HL-60 (cell line): ENCODE measurements at regions not wholly inside any gene's neighbourhood (a gene's known extent, or its start where the extent isn't known, plus 50 kb on each side); places are given as distances from the start of the nearest gene placed in this dataset.

Source experiments
- POLR2AphosphoS5 ChIP-seq: IDR thresholded peaks from 2 replicates; pipeline ENCODE4 v1.6.1; 2012; ENCODE audit warnings: low read depth
- REST ChIP-seq: IDR thresholded peaks from 2 replicates; pipeline ENCODE4 v1.6.1; 2012; ENCODE audit warnings: low read depth; ENCODE audit not compliant: insufficient replicate concordance
- TF ChIP-seq, protein P1 (sequence below): IDR thresholded peaks from one replicate; pipeline ENCODE4 v1.5.1; 2011; ENCODE audit warnings: low read length, control low read depth, inconsistent platforms; ENCODE audit not compliant: insufficient read depth

- TF ChIP-seq POLR2AphosphoS5: no peak
- TF ChIP-seq, protein P1, sequence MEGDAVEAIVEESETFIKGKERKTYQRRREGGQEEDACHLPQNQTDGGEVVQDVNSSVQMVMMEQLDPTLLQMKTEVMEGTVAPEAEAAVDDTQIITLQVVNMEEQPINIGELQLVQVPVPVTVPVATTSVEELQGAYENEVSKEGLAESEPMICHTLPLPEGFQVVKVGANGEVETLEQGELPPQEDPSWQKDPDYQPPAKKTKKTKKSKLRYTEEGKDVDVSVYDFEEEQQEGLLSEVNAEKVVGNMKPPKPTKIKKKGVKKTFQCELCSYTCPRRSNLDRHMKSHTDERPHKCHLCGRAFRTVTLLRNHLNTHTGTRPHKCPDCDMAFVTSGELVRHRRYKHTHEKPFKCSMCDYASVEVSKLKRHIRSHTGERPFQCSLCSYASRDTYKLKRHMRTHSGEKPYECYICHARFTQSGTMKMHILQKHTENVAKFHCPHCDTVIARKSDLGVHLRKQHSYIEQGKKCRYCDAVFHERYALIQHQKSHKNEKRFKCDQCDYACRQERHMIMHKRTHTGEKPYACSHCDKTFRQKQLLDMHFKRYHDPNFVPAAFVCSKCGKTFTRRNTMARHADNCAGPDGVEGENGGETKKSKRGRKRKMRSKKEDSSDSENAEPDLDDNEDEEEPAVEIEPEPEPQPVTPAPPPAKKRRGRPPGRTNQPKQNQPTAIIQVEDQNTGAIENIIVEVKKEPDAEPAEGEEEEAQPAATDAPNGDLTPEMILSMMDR: no peak
- no peak for TF ChIP-seq REST
These were observed 315.1 kb downstream of the THBS2 start for GRCh38 chr6:168938546-168938945.
